Liver (tissue), 8 donors: ENCODE measurements at regions not wholly inside any gene's neighbourhood (a gene's known extent, or its start where the extent isn't known, plus 50 kb on each side); places are given as distances from the start of the nearest gene placed in this dataset.

Source experiments
- DNase-seq: peaks from one replicate; pipeline ENCODE4 v3.0.0-alpha.2; 2017; ENCODE audit warnings: low spot score
- H3K27ac ChIP-seq, 2 donors: one replicate each; pipeline ENCODE4 v1.7.0; 2013; ENCODE audit warnings: inconsistent platforms in 2 of 2, low read length in 2 of 2, control low read depth in 1 of 2, low read depth in 1 of 2, mild to moderate bottlenecking in 1 of 2
- H3K27me3 ChIP-seq, 4 donors: one replicate each; pipeline versions ENCODE4 v1.6.1 to v1.7.0; 2013; ENCODE audit warnings: low read length in 3 of 4, inconsistent platforms in 1 of 4, mild to moderate bottlenecking in 1 of 4, moderate library complexity in 1 of 4; ENCODE audit not compliant: control insufficient read depth in 4 of 4, insufficient read depth in 4 of 4
- H3K36me3 ChIP-seq, 4 donors: one replicate each; pipeline versions ENCODE4 v1.6.1 to v1.7.0; 2013; ENCODE audit warnings: low read length in 3 of 4, mild to moderate bottlenecking in 3 of 4, low read depth in 1 of 4, moderate library complexity in 1 of 4; ENCODE audit not compliant: control insufficient read depth in 4 of 4, insufficient read depth in 3 of 4
- H3K4me1 ChIP-seq, 4 donors: one replicate each; pipeline versions ENCODE4 v1.6.1 to v1.7.0; 2013; ENCODE audit warnings: low read length in 3 of 4, mild to moderate bottlenecking in 3 of 4, moderate library complexity in 1 of 4; ENCODE audit not compliant: control insufficient read depth in 4 of 4, insufficient read depth in 4 of 4
- H3K4me3 ChIP-seq, 3 donors: one replicate each; pipeline versions ENCODE4 v1.6.1 to v1.7.0; 2013; ENCODE audit warnings: low read length in 3 of 3, control low read depth in 1 of 3, low read depth in 1 of 3, mild to moderate bottlenecking in 1 of 3
- H3K9ac ChIP-seq, 2 donors: one replicate each; pipeline ENCODE4 v1.7.0; 2013; ENCODE audit warnings: low read length in 2 of 2, mild to moderate bottlenecking in 2 of 2, moderate library complexity in 2 of 2, control low read depth in 1 of 2, low read depth in 1 of 2
- H3K9me3 ChIP-seq, 4 donors: one replicate each; pipeline versions ENCODE4 v1.6.1 to v1.7.0; 2013; ENCODE audit warnings: low read length in 3 of 4; ENCODE audit not compliant: control insufficient read depth in 4 of 4
- ATF3 ChIP-seq: IDR thresholded peaks from 2 replicates; pipeline ENCODE4 v1.6.1; 2016; ENCODE audit warnings: antibody characterized with exemption
- CTCF ChIP-seq: fragments of 150-350 bp; IDR thresholded peaks from 2 replicates; pipeline ENCODE4 v1.5.1; 2017; ENCODE audit warnings: improper control_type of control experiment, low read depth, low read length; ENCODE audit not compliant: missing input control
- EGR1 ChIP-seq, 2 donors: IDR thresholded peaks; 2 replicates each; pipeline ENCODE4 v1.6.1; 2016 to 2018; ENCODE audit warnings: antibody characterized with exemption in 2 of 2, low read depth in 2 of 2
- FOXA1 ChIP-seq: IDR thresholded peaks from 2 replicates; pipeline ENCODE4 v1.6.1; 2016; ENCODE audit warnings: antibody characterized with exemption
- FOXA2 ChIP-seq: IDR thresholded peaks from 2 replicates; pipeline ENCODE4 v1.6.1; 2016; ENCODE audit warnings: antibody characterized with exemption
- GABPA ChIP-seq, 2 donors: IDR thresholded peaks in 1 of 2; conservative IDR thresholded peaks in 1 of 2; 2 replicates each; pipeline ENCODE4 v1.6.1; 2016; ENCODE audit warnings: antibody characterized with exemption in 2 of 2, mild to moderate bottlenecking in 1 of 2, moderate library complexity in 1 of 2
- HNF4A ChIP-seq, 2 donors: conservative IDR thresholded peaks; 2 replicates each; pipeline ENCODE4 v1.6.1; 2016; ENCODE audit warnings: antibody characterized with exemption in 2 of 2, mild to moderate bottlenecking in 2 of 2
- HNF4G ChIP-seq: IDR thresholded peaks from 2 replicates; pipeline ENCODE4 v1.6.1; 2016; ENCODE audit warnings: antibody characterized with exemption
- JUND ChIP-seq, 2 donors: IDR thresholded peaks; 2 replicates each; pipeline ENCODE4 v1.6.1; 2016; ENCODE audit warnings: antibody characterized with exemption in 2 of 2
- NR2F2 ChIP-seq: IDR thresholded peaks from 2 replicates; pipeline ENCODE4 v1.6.1; 2016; ENCODE audit warnings: antibody characterized with exemption
- RAD21 ChIP-seq, 2 donors: IDR thresholded peaks; 2 replicates each; pipeline ENCODE4 v1.6.1; 2016; ENCODE audit warnings: antibody characterized with exemption in 2 of 2, mild to moderate bottlenecking in 2 of 2
- RXRA ChIP-seq, 2 donors: IDR thresholded peaks; 2 replicates each; pipeline ENCODE4 v1.6.1; 2017 to 2018; ENCODE audit warnings: antibody characterized with exemption in 2 of 2, mild to moderate bottlenecking in 1 of 2
- SP1 ChIP-seq: IDR thresholded peaks from 2 replicates; pipeline ENCODE4 v1.6.1; 2018; ENCODE audit warnings: antibody characterized with exemption, mild to moderate bottlenecking
- TAF1 ChIP-seq: conservative IDR thresholded peaks from 2 replicates; pipeline ENCODE4 v1.6.1; 2016; ENCODE audit warnings: antibody characterized with exemption, mild to moderate bottlenecking
- ZBTB33 ChIP-seq: IDR thresholded peaks from 2 replicates; pipeline ENCODE4 v1.6.1; 2016; ENCODE audit warnings: antibody characterized with exemption
- WGBS: extraction: QIAGEN DNeasy Blood & Tissue Kit; methylation state at CpG from one replicate; pipeline ENCODE4 v1.1.7; 2013; 5-methylcytosine and 5-hydroxymethylcytosine counted together
- TF ChIP-seq, protein P1 (sequence below): IDR thresholded peaks from 2 replicates; pipeline ENCODE4 v1.6.1; 2016; ENCODE audit warnings: antibody characterized with exemption, mild to moderate bottlenecking
- donor health status: healthy.
- donor health status: healthy.
- donor health status: healthy.
- donor health status: healthy.
- donor health status: healthy.

DNA sequence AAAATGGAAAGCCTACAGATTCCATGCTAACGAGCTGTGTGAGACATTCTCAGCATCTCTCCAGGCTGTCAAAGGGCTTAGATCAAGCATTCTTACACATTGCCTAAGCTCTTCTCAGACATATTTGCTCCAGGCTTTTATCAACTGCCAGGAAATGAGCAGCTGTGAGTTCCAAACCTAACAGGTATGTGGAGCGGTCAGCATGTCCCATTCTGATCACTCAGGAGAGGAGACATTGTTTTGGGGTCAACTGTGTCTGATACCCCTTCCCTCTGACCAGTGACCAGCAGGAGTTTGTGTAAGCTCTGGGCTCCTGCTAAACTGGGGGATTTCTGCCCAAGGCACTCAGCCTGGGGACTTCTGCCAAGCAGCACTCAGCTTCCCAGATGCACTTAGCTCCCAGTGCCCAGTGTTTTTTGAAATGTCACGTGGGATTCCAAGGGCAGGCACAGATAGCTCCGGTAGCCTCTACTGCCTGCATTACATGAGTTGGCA, 229.1 kb downstream of the SEC61B start (continued):
- TF ChIP-seq, protein P1, sequence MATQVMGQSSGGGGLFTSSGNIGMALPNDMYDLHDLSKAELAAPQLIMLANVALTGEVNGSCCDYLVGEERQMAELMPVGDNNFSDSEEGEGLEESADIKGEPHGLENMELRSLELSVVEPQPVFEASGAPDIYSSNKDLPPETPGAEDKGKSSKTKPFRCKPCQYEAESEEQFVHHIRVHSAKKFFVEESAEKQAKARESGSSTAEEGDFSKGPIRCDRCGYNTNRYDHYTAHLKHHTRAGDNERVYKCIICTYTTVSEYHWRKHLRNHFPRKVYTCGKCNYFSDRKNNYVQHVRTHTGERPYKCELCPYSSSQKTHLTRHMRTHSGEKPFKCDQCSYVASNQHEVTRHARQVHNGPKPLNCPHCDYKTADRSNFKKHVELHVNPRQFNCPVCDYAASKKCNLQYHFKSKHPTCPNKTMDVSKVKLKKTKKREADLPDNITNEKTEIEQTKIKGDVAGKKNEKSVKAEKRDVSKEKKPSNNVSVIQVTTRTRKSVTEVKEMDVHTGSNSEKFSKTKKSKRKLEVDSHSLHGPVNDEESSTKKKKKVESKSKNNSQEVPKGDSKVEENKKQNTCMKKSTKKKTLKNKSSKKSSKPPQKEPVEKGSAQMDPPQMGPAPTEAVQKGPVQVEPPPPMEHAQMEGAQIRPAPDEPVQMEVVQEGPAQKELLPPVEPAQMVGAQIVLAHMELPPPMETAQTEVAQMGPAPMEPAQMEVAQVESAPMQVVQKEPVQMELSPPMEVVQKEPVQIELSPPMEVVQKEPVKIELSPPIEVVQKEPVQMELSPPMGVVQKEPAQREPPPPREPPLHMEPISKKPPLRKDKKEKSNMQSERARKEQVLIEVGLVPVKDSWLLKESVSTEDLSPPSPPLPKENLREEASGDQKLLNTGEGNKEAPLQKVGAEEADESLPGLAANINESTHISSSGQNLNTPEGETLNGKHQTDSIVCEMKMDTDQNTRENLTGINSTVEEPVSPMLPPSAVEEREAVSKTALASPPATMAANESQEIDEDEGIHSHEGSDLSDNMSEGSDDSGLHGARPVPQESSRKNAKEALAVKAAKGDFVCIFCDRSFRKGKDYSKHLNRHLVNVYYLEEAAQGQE, result no peak
- TF ChIP-seq RAD21 (IDR thresholded peaks at IDR 0.05), result no peak

DNA sequence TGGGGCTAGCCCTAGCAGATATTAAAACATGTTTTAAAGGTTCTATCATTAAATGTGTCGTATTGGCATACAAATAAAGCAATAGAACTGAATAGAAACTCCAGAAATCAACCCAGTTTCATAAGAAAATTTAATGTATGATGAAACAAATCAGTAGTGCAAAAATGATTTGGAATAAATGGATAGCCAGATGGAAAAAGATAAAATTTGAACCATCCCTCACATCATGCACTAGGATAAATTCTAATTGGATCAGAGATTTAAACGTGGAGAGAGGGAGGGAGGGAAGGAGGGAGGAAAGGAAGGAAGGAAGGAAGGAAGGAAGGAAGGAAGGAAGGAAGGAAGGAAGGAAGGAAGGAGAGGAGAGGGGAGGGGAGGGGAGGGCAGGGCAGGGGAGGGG, 235.3 kb downstream of the SEC61B start:
- no peaks in the 10 kb centered on the region for H3K36me3 ChIP-seq
- H3K9ac ChIP-seq, result no peak overlapping the region
- no peaks in the 10 kb centered on the region for H3K27me3 ChIP-seq
- no peaks in the 10 kb centered on the region for H3K4me1 ChIP-seq
- TF ChIP-seq GABPA (IDR thresholded peaks at IDR 0.05 in 1 of 2, conservative IDR thresholded peaks at IDR 0.05 in 1 of 2) (no peak), FOXA2 (no peak), TAF1 (no peak), RXRA (IDR thresholded peaks at IDR 0.05) (no peak), HNF4A (conservative IDR thresholded peaks at IDR 0.05) (no peak), NR2F2 (no peak), CTCF (no peak), FOXA1 (no peak), SP1 (no peak), HNF4G (no peak), JUND (IDR thresholded peaks at IDR 0.05) (no peak)
- 62% methylated on average over 2 of the region's 2 CpGs for WGBS
- DNase-seq, result no peak
- H3K27ac ChIP-seq, result no peak overlapping the region
- H3K4me3 ChIP-seq, result no peak overlapping the region
- H3K9me3 ChIP-seq, result no peaks in the 10 kb centered on the region

DNA sequence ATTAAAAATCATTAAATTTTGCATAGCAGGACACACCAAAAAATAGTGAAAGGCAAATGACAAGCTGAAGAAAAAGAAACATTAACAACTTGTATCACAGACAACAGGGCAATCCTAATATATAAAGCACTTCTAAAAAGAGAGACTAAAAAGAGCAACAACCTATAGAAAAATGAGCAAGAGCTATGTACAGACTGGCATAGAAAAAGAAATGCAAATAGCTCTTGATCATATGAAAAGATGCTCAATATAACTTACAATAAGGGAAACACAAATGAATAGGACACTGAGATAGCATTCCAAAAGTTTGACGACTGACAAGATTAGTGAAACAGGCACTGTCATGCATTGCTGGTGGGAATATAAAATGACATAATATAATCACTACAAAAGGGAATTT, 235.9 kb downstream of the SEC61B start:
- no peak for DNase-seq
- Histone ChIP-seq H3K4me1 (no peaks in the 10 kb centered on the region), H3K36me3 (no peaks in the 10 kb centered on the region), H3K4me3 (no peak overlapping the region), H3K9ac (no peak overlapping the region), H3K27me3 (no peaks in the 10 kb centered on the region), H3K9me3 (no peaks in the 10 kb centered on the region), H3K27ac (no peak overlapping the region)
- TF ChIP-seq ATF3, result no peak
- no peak for TF ChIP-seq EGR1 (IDR thresholded peaks at IDR 0.05; ENCODE audit: low read depth in 2 of 2)
- no peak for TF ChIP-seq CTCF
- no peak for TF ChIP-seq JUND (IDR thresholded peaks at IDR 0.05)
- no peak for TF ChIP-seq GABPA (IDR thresholded peaks at IDR 0.05 in 1 of 2, conservative IDR thresholded peaks at IDR 0.05 in 1 of 2)
- no peak for TF ChIP-seq HNF4G
- no peak for TF ChIP-seq RXRA (IDR thresholded peaks at IDR 0.05)
- no peak for TF ChIP-seq FOXA1
- TF ChIP-seq ZBTB33, result no peak
- 95% methylated on average over 1 of the region's 1 CpG for WGBS
